ENCODE measurements at regions not wholly inside any gene's neighbourhood (a gene's known extent, or its start where the extent isn't known, plus 50 kb on each side); places are given as distances from the start of the nearest gene placed in this dataset.

- no peak for ATAC-seq
- TF ChIP-seq TSHZ2 (CRISPR knock-in tag; IDR thresholded peaks at IDR 0.05), result no peak
- no peak for TF ChIP-seq ISL1 (CRISPR knock-in tag; IDR thresholded peaks at IDR 0.05)
- TF ChIP-seq TOX (CRISPR knock-in tag; IDR thresholded peaks at IDR 0.05; ENCODE audit: borderline replicate concordance), result no peak
- TF ChIP-seq CSRNP3 (CRISPR knock-in tag; IDR thresholded peaks at IDR 0.05), result no peak
- TF ChIP-seq ARNTL (CRISPR knock-in tag; IDR thresholded peaks at IDR 0.05; ENCODE audit: borderline replicate concordance, low read depth), result no peak
- no peak for TF ChIP-seq SNAI2 (CRISPR knock-in tag; IDR thresholded peaks at IDR 0.05)
- TF ChIP-seq ESRRG (CRISPR knock-in tag; IDR thresholded peaks at IDR 0.05), result no peak
- TF ChIP-seq BACH2 (CRISPR knock-in tag; IDR thresholded peaks at IDR 0.05; ENCODE audit: borderline replicate concordance), result no peak
- no peak for TF ChIP-seq POU6F1 (CRISPR knock-in tag; IDR thresholded peaks at IDR 0.05; ENCODE audit: borderline replicate concordance, low read depth)
- TF ChIP-seq ZNF565 (CRISPR knock-in tag; conservative IDR thresholded peaks at IDR 0.05; ENCODE audit: low read depth), result no peak
- no peak for TF ChIP-seq OSR1 (CRISPR knock-in tag; IDR thresholded peaks at IDR 0.05)
- TF ChIP-seq TCF4 (CRISPR knock-in tag; IDR thresholded peaks at IDR 0.05; ENCODE audit: borderline replicate concordance), result no peak
- no peak for TF ChIP-seq PPARA (CRISPR knock-in tag; IDR thresholded peaks at IDR 0.05; ENCODE audit: borderline replicate concordance)
- no peak for TF ChIP-seq ZC3H10 (CRISPR knock-in tag; IDR thresholded peaks at IDR 0.05)
- TF ChIP-seq, protein P1, sequence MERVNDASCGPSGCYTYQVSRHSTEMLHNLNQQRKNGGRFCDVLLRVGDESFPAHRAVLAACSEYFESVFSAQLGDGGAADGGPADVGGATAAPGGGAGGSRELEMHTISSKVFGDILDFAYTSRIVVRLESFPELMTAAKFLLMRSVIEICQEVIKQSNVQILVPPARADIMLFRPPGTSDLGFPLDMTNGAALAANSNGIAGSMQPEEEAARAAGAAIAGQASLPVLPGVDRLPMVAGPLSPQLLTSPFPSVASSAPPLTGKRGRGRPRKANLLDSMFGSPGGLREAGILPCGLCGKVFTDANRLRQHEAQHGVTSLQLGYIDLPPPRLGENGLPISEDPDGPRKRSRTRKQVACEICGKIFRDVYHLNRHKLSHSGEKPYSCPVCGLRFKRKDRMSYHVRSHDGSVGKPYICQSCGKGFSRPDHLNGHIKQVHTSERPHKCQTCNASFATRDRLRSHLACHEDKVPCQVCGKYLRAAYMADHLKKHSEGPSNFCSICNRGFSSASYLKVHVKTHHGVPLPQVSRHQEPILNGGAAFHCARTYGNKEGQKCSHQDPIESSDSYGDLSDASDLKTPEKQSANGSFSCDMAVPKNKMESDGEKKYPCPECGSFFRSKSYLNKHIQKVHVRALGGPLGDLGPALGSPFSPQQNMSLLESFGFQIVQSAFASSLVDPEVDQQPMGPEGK (CRISPR knock-in tag; IDR thresholded peaks at IDR 0.05; ENCODE audit: borderline replicate concordance), result no peak
Observed at GRCh38 chr5:29208024-29208423, 1985.5 kb upstream of the CDH6 start.

GRCh38 chr5:29203049-29203448, 1990.4 kb upstream of the CDH6 start:
- TF ChIP-seq ZNF565 (CRISPR knock-in tag; conservative IDR thresholded peaks at IDR 0.05; ENCODE audit: low read depth) (no peak), TOX (CRISPR knock-in tag; IDR thresholded peaks at IDR 0.05; ENCODE audit: borderline replicate concordance) (no peak), ZNF8 (CRISPR knock-in tag; IDR thresholded peaks at IDR 0.05) (no peak), CREB5 (CRISPR knock-in tag; IDR thresholded peaks at IDR 0.05; ENCODE audit: low read depth) (no peak), ZNF70 (CRISPR knock-in tag; IDR thresholded peaks at IDR 0.05) (no peak), BACH2 (CRISPR knock-in tag; IDR thresholded peaks at IDR 0.05; ENCODE audit: borderline replicate concordance) (no peak), TCF4 (CRISPR knock-in tag; IDR thresholded peaks at IDR 0.05; ENCODE audit: borderline replicate concordance) (no peak), POU6F1 (CRISPR knock-in tag; IDR thresholded peaks at IDR 0.05; ENCODE audit: borderline replicate concordance, low read depth) (no peak), ISL1 (CRISPR knock-in tag; IDR thresholded peaks at IDR 0.05) (no peak), CSDC2 (CRISPR knock-in tag; IDR thresholded peaks at IDR 0.05) (no peak), ZC3H10 (CRISPR knock-in tag; IDR thresholded peaks at IDR 0.05) (no peak), ESRRG (CRISPR knock-in tag; IDR thresholded peaks at IDR 0.05) (no peak), OSR1 (CRISPR knock-in tag; IDR thresholded peaks at IDR 0.05) (no peak), PPARA (CRISPR knock-in tag; IDR thresholded peaks at IDR 0.05; ENCODE audit: borderline replicate concordance) (no peak), SNAI2 (CRISPR knock-in tag; IDR thresholded peaks at IDR 0.05) (no peak), ZFP30 (CRISPR knock-in tag; IDR thresholded peaks at IDR 0.05) (no peak), ZFP3 (CRISPR knock-in tag; IDR thresholded peaks at IDR 0.05) (no peak), RARB (CRISPR knock-in tag; IDR thresholded peaks at IDR 0.05) (no peak), ARNTL (CRISPR knock-in tag; IDR thresholded peaks at IDR 0.05; ENCODE audit: borderline replicate concordance, low read depth) (no peak)
- TF ChIP-seq, protein P1 (CRISPR knock-in tag; IDR thresholded peaks at IDR 0.05; ENCODE audit: borderline replicate concordance), result no peak
- ATAC-seq, result no peak

Data from SK-N-SH treated with all-trans-retinoic acid at 6 μM for 48 hours (cell line).